ENCODE measurements at regions not wholly inside any gene's neighbourhood (a gene's known extent, or its start where the extent isn't known, plus 50 kb on each side); places are given as distances from the start of the nearest gene placed in this dataset.

GRCh38 chr16:64791756-64792155 is 330.1 kb downstream of the CDH11 start:
- no peak for TF ChIP-seq MYC (IDR thresholded peaks at IDR 0.05; ENCODE audit: low read depth, low read length)
- no peak for TF ChIP-seq CTCF (IDR thresholded peaks at IDR 0.05; ENCODE audit: low read depth, low read length)
- no peak for TF ChIP-seq MAX (IDR thresholded peaks at IDR 0.05; ENCODE audit: low read depth, low read length)
